GM23338 (cell line): ENCODE measurements at regions not wholly inside any gene's neighbourhood (a gene's known extent, or its start where the extent isn't known, plus 50 kb on each side); places are given as distances from the start of the nearest gene placed in this dataset.

Experiments
- CREB1 ChIP-seq: fragments of 250-450 bp; sonication (Bioruptor Pico); IDR thresholded peaks from 2 replicates; pipeline ENCODE4 v1.5.0; 2020; ENCODE audit warnings: low read depth, mild to moderate bottlenecking, moderate library complexity
- EZH2 ChIP-seq: fragments of 200-600 bp; sonication (generic); IDR thresholded peaks from one replicate; pipeline ENCODE4 v1.8.0; 2017; ENCODE audit warnings: antibody characterized with exemption, mild to moderate bottlenecking, low read depth; ENCODE audit not compliant: unreplicated experiment
- EZH2phosphoT487 ChIP-seq: fragments of 200-600 bp; sonication (generic); IDR thresholded peaks from one replicate; pipeline ENCODE4 v1.8.1; 2018; ENCODE audit warnings: antibody characterized with exemption; ENCODE audit not compliant: unreplicated experiment
- JUNB ChIP-seq: IDR thresholded peaks from one replicate; pipeline ENCODE4 v1.6.1; 2016; ENCODE audit warnings: antibody characterized with exemption; ENCODE audit not compliant: unreplicated experiment
- NANOG ChIP-seq: IDR thresholded peaks from 2 replicates; pipeline ENCODE4 v1.6.1; 2016; ENCODE audit warnings: antibody characterized with exemption, borderline replicate concordance
- POLR2AphosphoS5 ChIP-seq: IDR thresholded peaks from 2 replicates; pipeline ENCODE4 v1.6.1; 2016; ENCODE audit warnings: antibody characterized with exemption, low read depth
- STAT1 ChIP-seq: IDR thresholded peaks from one replicate; pipeline ENCODE4 v1.6.1; 2016; ENCODE audit warnings: antibody characterized with exemption; ENCODE audit not compliant: unreplicated experiment
- ZNF114 ChIP-seq: fragments of 250-450 bp; sonication (Bioruptor Pico); IDR thresholded peaks from 2 replicates; pipeline ENCODE4 v1.5.0; 2020; ENCODE audit warnings: mild to moderate bottlenecking, moderate library complexity
- ZNF331 ChIP-seq: fragments of 250-450 bp; sonication (Bioruptor Pico); IDR thresholded peaks from 2 replicates; pipeline ENCODE4 v1.5.0; 2020; ENCODE audit warnings: low read depth, mild to moderate bottlenecking, moderate library complexity
- TF ChIP-seq, protein P1 (sequence below), 2 experiments: fragments of 200-600 bp in 1 of 2; sonication (generic) in 1 of 2; conservative IDR thresholded peaks; 2 replicates each; pipeline versions ENCODE4 v1.5.1 to v1.6.1; 2016 to 2017; ENCODE audit warnings: antibody characterized with exemption in 2 of 2, low read depth in 2 of 2, mild to moderate bottlenecking in 2 of 2, moderate library complexity in 1 of 2
- TF ChIP-seq, protein P2 (sequence below): IDR thresholded peaks from one replicate; pipeline ENCODE4 v1.6.1; 2018; ENCODE audit warnings: antibody characterized with exemption; ENCODE audit not compliant: unreplicated experiment
- TF ChIP-seq, protein P3 (sequence below): IDR thresholded peaks from 2 replicates; pipeline ENCODE4 v1.6.1; 2016; ENCODE audit warnings: antibody characterized with exemption
- TF ChIP-seq, protein P4 (sequence below): fragments of 250-450 bp; sonication (Bioruptor Pico); IDR thresholded peaks from 2 replicates; pipeline ENCODE4 v1.5.0; 2020; ENCODE audit warnings: mild to moderate bottlenecking, moderate library complexity

DNA sequence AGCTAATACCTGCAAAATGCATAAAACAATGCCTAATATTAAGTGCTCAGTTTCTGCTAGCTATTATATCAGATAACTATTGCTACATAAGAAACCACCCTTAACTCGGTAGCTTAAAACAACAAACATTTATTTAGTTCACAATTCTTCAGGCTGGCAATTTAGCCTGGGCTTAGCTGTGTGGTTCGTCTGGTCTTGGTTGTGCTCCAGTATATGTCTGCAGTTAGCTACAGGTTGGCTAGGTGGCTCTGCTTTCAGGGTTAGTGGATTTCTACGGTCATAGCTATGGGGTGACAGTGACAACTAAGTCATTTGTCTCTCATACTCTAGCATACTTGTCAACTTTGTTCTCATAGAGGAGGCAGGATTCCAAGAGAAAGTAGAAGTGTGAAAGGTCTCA, 61.8 kb upstream of the NRP1 start:
- TF ChIP-seq JUNB, result no peak
- TF ChIP-seq EZH2phosphoT487, result no peak
- no peak for TF ChIP-seq POLR2AphosphoS5
- no peak for TF ChIP-seq EZH2
- TF ChIP-seq, protein P1, sequence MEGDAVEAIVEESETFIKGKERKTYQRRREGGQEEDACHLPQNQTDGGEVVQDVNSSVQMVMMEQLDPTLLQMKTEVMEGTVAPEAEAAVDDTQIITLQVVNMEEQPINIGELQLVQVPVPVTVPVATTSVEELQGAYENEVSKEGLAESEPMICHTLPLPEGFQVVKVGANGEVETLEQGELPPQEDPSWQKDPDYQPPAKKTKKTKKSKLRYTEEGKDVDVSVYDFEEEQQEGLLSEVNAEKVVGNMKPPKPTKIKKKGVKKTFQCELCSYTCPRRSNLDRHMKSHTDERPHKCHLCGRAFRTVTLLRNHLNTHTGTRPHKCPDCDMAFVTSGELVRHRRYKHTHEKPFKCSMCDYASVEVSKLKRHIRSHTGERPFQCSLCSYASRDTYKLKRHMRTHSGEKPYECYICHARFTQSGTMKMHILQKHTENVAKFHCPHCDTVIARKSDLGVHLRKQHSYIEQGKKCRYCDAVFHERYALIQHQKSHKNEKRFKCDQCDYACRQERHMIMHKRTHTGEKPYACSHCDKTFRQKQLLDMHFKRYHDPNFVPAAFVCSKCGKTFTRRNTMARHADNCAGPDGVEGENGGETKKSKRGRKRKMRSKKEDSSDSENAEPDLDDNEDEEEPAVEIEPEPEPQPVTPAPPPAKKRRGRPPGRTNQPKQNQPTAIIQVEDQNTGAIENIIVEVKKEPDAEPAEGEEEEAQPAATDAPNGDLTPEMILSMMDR (conservative IDR thresholded peaks at IDR 0.05; ENCODE audit: low read depth in 2 of 2), result no peak
- TF ChIP-seq, protein P2, sequence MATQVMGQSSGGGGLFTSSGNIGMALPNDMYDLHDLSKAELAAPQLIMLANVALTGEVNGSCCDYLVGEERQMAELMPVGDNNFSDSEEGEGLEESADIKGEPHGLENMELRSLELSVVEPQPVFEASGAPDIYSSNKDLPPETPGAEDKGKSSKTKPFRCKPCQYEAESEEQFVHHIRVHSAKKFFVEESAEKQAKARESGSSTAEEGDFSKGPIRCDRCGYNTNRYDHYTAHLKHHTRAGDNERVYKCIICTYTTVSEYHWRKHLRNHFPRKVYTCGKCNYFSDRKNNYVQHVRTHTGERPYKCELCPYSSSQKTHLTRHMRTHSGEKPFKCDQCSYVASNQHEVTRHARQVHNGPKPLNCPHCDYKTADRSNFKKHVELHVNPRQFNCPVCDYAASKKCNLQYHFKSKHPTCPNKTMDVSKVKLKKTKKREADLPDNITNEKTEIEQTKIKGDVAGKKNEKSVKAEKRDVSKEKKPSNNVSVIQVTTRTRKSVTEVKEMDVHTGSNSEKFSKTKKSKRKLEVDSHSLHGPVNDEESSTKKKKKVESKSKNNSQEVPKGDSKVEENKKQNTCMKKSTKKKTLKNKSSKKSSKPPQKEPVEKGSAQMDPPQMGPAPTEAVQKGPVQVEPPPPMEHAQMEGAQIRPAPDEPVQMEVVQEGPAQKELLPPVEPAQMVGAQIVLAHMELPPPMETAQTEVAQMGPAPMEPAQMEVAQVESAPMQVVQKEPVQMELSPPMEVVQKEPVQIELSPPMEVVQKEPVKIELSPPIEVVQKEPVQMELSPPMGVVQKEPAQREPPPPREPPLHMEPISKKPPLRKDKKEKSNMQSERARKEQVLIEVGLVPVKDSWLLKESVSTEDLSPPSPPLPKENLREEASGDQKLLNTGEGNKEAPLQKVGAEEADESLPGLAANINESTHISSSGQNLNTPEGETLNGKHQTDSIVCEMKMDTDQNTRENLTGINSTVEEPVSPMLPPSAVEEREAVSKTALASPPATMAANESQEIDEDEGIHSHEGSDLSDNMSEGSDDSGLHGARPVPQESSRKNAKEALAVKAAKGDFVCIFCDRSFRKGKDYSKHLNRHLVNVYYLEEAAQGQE, result no peak
- TF ChIP-seq CREB1 (CRISPR knock-in tag), result no peak
- TF ChIP-seq, protein P3, sequence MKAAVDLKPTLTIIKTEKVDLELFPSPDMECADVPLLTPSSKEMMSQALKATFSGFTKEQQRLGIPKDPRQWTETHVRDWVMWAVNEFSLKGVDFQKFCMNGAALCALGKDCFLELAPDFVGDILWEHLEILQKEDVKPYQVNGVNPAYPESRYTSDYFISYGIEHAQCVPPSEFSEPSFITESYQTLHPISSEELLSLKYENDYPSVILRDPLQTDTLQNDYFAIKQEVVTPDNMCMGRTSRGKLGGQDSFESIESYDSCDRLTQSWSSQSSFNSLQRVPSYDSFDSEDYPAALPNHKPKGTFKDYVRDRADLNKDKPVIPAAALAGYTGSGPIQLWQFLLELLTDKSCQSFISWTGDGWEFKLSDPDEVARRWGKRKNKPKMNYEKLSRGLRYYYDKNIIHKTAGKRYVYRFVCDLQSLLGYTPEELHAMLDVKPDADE, result no peak
- no peak for TF ChIP-seq ZNF331 (CRISPR knock-in tag)
- no peak for TF ChIP-seq ZNF114
- TF ChIP-seq STAT1, result no peak
- no peak for TF ChIP-seq NANOG
- TF ChIP-seq, protein P4, sequence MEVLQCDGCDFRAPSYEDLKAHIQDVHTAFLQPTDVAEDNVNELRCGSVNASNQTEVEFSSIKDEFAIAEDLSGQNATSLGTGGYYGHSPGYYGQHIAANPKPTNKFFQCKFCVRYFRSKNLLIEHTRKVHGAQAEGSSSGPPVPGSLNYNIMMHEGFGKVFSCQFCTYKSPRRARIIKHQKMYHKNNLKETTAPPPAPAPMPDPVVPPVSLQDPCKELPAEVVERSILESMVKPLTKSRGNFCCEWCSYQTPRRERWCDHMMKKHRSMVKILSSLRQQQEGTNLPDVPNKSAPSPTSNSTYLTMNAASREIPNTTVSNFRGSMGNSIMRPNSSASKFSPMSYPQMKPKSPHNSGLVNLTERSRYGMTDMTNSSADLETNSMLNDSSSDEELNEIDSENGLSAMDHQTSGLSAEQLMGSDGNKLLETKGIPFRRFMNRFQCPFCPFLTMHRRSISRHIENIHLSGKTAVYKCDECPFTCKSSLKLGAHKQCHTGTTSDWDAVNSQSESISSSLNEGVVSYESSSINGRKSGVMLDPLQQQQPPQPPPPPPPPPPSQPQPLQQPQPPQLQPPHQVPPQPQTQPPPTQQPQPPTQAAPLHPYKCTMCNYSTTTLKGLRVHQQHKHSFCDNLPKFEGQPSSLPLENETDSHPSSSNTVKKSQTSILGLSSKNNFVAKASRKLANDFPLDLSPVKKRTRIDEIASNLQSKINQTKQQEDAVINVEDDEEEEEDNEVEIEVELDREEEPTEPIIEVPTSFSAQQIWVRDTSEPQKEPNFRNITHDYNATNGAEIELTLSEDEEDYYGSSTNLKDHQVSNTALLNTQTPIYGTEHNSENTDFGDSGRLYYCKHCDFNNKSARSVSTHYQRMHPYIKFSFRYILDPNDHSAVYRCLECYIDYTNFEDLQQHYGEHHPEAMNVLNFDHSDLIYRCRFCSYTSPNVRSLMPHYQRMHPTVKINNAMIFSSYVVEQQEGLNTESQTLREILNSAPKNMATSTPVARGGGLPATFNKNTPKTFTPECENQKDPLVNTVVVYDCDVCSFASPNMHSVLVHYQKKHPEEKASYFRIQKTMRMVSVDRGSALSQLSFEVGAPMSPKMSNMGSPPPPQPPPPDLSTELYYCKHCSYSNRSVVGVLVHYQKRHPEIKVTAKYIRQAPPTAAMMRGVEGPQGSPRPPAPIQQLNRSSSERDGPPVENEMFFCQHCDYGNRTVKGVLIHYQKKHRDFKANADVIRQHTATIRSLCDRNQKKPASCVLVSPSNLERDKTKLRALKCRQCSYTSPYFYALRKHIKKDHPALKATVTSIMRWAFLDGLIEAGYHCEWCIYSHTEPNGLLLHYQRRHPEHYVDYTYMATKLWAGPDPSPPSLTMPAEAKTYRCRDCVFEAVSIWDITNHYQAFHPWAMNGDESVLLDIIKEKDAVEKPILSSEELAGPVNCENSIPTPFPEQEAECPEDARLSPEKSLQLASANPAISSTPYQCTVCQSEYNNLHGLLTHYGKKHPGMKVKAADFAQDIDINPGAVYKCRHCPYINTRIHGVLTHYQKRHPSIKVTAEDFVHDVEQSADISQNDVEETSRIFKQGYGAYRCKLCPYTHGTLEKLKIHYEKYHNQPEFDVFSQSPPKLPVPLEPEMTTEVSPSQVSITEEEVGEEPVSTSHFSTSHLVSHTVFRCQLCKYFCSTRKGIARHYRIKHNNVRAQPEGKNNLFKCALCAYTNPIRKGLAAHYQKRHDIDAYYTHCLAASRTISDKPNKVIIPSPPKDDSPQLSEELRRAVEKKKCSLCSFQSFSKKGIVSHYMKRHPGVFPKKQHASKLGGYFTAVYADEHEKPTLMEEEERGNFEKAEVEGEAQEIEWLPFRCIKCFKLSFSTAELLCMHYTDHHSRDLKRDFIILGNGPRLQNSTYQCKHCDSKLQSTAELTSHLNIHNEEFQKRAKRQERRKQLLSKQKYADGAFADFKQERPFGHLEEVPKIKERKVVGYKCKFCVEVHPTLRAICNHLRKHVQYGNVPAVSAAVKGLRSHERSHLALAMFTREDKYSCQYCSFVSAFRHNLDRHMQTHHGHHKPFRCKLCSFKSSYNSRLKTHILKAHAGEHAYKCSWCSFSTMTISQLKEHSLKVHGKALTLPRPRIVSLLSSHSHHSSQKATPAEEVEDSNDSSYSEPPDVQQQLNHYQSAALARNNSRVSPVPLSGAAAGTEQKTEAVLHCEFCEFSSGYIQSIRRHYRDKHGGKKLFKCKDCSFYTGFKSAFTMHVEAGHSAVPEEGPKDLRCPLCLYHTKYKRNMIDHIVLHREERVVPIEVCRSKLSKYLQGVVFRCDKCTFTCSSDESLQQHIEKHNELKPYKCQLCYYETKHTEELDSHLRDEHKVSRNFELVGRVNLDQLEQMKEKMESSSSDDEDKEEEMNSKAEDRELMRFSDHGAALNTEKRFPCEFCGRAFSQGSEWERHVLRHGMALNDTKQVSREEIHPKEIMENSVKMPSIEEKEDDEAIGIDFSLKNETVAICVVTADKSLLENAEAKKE (CRISPR knock-in tag), result no peak
